ENCODE measurements at regions not wholly inside any gene's neighbourhood (a gene's known extent, or its start where the extent isn't known, plus 50 kb on each side); places are given as distances from the start of the nearest gene placed in this dataset.
"Not testable (repeated sequence)": the region's sequence is repeated elsewhere in the genome, so short reads cannot be mapped to it uniquely, and the experiment has no call there.

DNA sequence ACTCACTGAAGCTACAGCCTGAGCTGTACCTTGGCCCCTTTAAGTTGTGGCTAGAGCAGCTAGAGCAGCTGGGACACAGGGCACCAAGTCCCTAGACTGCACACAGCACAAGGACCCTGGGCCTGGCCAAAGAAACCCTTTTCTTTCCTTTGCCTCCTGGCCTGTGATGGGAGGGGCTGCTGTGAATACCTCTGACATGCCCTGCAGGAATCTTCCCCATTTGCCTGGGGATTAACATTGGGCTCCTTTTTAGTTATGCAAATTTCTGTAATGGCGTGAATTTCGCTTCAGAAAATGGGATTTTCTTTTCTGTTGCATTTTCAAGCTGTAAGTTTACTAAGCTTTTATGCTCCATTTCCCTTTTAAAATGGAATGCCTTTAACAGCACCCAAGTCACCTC is 611.2 kb upstream of the ARPP21 start:
- no peak for DNase-seq (ENCODE audit: extremely low read depth in 1 of 2, low read depth in 1 of 2)

- no peak for DNase-seq (ENCODE audit: extremely low read depth in 1 of 2, low read depth in 1 of 2)
These were observed 596.9 kb upstream of the ARPP21 start for GRCh38 chr3:35042210-35042991.

DNA sequence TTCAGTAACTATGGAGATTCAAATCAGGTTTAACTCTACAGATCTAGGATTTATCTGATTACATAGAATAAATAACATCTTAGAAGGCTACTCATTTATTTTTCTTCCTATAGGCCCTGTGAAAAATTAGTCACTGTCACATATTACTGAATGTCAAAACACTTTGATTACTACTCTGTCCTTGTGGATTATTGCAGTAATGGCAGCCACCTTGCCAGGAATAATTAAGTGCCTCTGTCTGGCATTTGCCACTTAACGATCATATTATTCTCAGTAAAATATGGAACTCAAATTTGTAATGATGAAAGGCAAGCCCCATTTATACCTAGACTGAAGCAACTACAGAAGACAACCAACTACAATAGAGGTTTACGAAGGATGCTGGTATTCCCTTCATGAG is 596.3 kb upstream of the ARPP21 start:
- DNase-seq (ENCODE audit: extremely low read depth in 1 of 2, low read depth in 1 of 2): no peak

GRCh38 chr3:35044190-35044589 is 595.1 kb upstream of the ARPP21 start:
- no peak for DNase-seq (ENCODE audit: extremely low read depth in 1 of 2, low read depth in 1 of 2)

GRCh38 chr3:35045118-35045517 is 594.2 kb upstream of the ARPP21 start:
- DNase-seq (ENCODE audit: extremely low read depth in 1 of 2, low read depth in 1 of 2): no peak

- no peak for DNase-seq (ENCODE audit: extremely low read depth in 1 of 2, low read depth in 1 of 2)
These were observed 574.6 kb upstream of the ARPP21 start for GRCh38 chr3:35064761-35065160.

DNA sequence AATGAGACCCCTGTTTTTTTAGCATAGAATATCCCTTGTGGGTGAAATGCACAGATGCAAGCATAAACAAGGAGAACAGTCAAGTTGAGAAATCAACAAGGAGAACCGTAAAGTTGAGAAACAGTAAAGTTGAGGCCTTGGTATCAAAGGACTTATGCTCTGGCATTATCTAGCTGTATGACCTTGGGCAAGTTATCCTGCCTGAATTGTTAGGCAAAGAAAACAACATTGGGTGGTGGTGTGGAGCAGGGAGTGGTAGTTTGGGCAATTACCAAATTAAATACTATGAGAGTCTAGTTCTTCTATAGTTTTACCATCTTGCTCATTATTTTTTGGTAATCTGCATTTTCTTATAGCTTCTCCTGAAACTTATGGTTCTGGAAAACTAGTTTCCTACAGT is 573.4 kb upstream of the ARPP21 start:
- no peak for DNase-seq (ENCODE audit: extremely low read depth in 1 of 2, low read depth in 1 of 2)

DNA sequence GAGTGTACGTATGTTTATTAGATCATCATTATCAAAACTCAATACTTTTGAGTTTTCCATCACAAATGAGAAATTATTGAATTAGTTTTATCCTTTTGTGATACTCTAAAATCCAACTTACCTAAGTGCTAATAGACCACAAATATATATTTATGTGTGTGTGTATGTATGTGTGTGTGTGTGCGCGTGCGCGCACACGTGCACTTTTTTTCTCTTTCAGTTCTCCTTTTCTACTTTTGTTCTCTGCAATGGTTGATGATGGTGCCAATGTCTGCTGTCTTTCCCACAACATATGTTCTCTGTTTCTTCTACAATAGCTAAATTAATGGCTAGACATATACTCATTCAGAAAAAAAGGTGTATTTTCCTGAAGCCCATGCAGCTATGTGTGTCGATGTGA is 571.6 kb upstream of the ARPP21 start:
- DNase-seq (ENCODE audit: extremely low read depth in 1 of 2, low read depth in 1 of 2): no peak

- no peak for DNase-seq (ENCODE audit: extremely low read depth in 1 of 2, low read depth in 1 of 2)
These were observed 569.2 kb upstream of the ARPP21 start for GRCh38 chr3:35070088-35070487.

DNA sequence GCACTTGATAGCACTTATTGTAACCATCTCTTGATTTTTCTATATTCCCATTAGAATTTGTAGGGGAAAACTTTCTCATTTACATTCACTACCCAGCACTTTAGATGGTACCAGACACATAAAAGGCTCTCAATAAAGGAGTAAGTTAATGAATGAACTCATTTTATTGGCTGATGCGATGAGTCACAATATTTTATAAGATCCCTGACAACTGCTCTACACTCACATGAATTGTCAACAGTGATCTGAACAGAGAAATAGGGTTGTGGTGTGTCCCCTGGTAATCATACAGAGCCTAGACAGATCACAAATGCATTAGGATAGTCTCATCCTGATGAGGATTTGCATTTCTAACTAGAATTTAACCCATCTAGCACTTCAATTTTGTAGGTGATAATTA is 567.6 kb upstream of the ARPP21 start:
- DNase-seq (ENCODE audit: extremely low read depth in 1 of 2, low read depth in 1 of 2): no peak

- no peak for DNase-seq (ENCODE audit: extremely low read depth in 1 of 2, low read depth in 1 of 2)
These were observed 560.5 kb upstream of the ARPP21 start for GRCh38 chr3:35078780-35079179.

DNA sequence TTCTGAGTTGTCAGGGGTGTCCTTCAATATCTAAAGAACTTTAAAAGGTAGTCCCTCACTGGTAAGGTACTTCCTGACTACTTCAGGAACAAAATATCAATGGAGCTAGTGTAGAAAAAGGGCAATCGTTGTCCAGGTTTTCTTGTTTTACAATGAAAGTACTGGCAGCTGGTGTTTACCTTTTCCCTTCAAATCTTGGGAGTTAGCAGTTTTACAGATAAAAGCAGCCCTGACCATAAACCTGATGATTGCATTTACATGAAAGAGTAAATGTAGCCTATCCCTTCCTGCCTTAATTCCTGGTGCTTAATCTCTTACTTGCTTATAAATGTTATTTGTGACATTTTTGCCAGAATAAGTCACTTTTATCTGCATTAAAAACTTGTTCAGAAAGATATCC is 559.9 kb upstream of the ARPP21 start:
- DNase-seq (ENCODE audit: extremely low read depth in 1 of 2, low read depth in 1 of 2): no peak

GRCh38 chr3:35081899-35082298 is 557.4 kb upstream of the ARPP21 start:
- no peak for DNase-seq (ENCODE audit: extremely low read depth in 1 of 2, low read depth in 1 of 2)

DNA sequence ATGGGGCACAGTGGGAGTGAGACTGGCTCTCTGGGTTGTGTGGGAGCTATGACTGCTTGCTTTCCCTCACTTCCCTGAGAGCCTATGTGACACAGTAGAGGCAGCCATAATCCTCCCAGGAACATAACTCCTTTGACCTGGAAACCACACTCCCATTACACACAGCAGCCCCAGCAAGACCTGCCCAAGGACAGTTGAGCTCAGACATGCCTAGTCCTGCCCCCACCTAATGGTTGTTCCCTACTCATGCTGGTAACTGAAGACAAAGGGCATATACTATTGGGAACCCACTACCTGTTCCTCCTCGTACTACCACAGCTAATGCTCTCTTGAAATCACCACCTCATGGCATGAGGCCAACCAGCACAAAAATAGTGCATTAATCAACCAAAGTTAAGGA is 550.4 kb upstream of the ARPP21 start:
- DNase-seq (ENCODE audit: extremely low read depth in 1 of 2, low read depth in 1 of 2): no peak

- no peak for DNase-seq (ENCODE audit: extremely low read depth in 1 of 2, low read depth in 1 of 2)
These were observed 524.6 kb upstream of the ARPP21 start for GRCh38 chr3:35114686-35115085.

DNA sequence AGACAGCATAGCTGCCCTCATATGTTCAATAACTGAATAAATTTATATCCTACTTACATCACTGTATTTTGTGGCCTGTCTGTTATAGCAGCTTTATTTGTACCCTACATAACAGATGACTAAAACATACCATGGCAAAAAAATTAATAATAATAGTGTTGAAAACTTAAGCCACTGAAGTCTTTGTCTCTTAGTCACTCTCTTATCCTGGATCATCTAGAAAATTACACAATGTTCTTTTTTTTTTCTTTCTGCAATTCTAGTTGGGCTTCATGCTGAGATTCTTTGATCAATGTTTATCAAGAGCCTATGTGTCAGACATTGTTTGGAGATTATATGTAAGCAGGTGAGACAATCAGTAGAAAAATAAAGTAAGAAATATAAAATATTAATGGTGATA is 519.3 kb upstream of the ARPP21 start:
- no peak for DNase-seq (ENCODE audit: extremely low read depth in 1 of 2, low read depth in 1 of 2)

GRCh38 chr3:35137612-35138011 is 501.7 kb upstream of the ARPP21 start:
- no peak for DNase-seq (ENCODE audit: extremely low read depth in 1 of 2, low read depth in 1 of 2)

- DNase-seq (ENCODE audit: extremely low read depth in 1 of 2, low read depth in 1 of 2): no peak
These were observed 497.9 kb upstream of the ARPP21 start for GRCh38 chr3:35141406-35141805.

- DNase-seq (ENCODE audit: extremely low read depth in 1 of 2, low read depth in 1 of 2): no peak
These were observed 495.3 kb upstream of the ARPP21 start for GRCh38 chr3:35144011-35144410.

DNA sequence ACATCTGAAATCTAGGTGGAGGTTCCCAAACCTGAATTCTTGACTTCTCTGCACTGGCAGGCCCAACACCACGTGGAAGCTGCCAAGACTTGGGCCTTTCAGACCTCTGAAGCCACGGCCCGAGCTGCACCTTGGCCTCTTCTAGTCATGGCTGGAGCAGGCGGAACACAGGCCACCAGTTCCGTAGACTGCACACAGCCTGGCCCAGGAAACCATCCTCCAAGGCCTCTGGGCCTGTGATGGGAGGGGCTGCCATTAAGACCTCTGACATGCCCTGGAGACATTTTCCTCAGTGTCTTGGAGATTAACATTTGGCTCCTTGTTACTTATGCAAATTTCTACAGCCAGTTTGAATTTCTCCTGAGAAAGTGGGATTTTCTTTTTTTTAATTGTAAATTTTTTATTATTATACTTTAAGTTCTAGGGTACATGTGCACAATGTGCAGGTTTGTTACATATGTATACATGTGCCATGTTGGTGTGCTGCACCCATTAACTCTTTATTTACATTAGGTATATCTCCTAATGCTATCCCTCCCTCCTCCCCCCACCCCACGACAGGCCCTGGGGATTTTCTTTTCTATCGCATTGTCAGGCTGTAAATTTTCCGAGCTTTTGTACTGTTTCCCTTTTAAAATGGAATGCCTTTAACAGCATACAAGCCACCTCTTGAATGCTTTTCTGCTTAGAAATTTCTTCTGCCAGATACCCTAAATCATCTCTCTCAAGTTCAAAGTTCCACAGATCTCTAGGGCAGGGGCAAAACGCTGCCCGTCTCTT is 492.9 kb upstream of the ARPP21 start:
- DNase-seq (ENCODE audit: extremely low read depth in 1 of 2, low read depth in 1 of 2): not testable (repeated sequence)

DNA sequence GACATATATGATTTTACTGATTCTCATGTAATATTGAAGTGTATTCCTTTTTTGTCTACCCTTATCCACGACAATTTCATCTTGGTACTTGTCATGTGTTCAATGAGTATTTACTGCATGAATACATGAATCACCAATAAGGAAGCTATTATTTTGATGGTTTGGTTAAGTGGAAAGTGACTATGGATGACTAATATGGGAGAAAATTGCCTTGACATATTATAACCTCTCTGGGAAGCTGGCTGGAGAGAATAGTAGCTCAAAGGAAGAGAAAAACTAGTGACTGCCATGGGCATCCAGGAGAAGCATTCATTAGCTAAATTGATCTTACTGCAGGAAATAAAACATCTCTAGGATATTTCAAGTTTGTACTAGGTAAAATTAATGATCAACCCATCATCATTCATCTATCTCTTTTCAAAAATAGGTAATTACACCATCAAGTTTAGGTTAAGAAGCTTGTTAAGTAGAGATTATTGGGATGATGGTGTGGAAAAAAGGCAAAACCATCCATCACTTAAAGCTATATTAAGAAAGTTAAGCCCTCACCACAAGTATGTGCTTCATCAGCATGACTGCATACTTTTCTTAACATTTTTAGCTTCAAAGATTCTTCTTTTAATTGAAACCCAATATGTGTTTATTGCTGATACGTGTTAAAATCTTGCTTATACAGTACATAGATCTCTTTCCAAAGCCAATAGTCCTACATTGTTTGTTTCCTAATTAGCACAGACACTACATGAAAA is 455.2 kb upstream of the ARPP21 start:
- DNase-seq (ENCODE audit: extremely low read depth in 1 of 2, low read depth in 1 of 2): no peak

DNA sequence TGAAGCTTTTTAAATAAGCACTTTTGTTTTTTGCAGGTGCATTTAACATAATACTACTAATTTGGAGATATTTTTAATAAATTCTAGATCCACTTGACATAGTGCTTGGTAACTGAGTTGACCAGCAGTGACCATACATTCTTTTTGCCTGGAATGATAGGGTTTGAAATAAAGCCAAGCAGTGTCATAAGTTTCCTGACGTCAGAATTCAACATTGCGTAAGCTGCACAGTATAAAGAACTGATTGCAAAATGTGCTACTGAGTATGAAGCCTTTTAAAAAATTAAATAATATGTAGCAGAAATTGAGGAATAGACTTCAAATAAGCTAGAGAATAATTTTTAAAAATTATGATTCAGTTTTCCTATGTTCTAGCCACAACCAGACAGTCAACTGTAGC is 454.6 kb upstream of the ARPP21 start:
- no peak for DNase-seq (ENCODE audit: extremely low read depth in 1 of 2, low read depth in 1 of 2)
